ENCODE measurements at regions not wholly inside any gene's neighbourhood (a gene's known extent, or its start where the extent isn't known, plus 50 kb on each side); places are given as distances from the start of the nearest gene placed in this dataset.

DNA sequence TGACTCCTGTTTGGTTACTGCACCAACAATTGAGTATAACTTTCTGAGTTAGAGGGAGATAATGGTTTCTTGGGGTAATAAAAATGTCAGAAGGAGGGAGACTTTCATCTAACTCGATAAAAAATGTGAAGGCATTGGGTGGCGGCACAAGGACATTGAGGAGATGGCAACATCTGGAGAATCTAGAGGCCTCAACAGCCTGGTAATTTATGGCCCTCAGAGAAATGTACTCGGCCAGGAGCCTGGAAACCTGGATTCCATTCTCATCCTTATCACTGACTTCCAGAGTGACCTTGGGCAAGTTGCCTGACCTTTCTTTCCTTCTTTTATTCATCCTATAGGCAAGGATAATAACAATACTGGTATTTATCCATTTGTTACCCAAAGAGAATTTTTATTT, 173.5 kb upstream of the MEX3C start:
- H3K4me1 ChIP-seq (ENCODE audit: control insufficient read depth, insufficient read depth, low read length), result no peaks in the 10 kb centered on the region
- intact Hi-C loops (cut with DNase I), result no loop called here
- H3K9me3 ChIP-seq (ENCODE audit: control insufficient read depth, low read length), result no peaks in the 10 kb centered on the region
- no peak for ATAC-seq
- WGBS, result 57% methylated on average over 3 of the region's 3 CpGs
- H3K4me3 ChIP-seq (ENCODE audit: low read length), result no peak overlapping the region
- H3K27ac ChIP-seq (ENCODE audit: low read length), result no peak overlapping the region
- no peak for DNase-seq
- H3K27me3 ChIP-seq (ENCODE audit: control insufficient read depth, insufficient read depth), result no peaks in the 10 kb centered on the region

DNA sequence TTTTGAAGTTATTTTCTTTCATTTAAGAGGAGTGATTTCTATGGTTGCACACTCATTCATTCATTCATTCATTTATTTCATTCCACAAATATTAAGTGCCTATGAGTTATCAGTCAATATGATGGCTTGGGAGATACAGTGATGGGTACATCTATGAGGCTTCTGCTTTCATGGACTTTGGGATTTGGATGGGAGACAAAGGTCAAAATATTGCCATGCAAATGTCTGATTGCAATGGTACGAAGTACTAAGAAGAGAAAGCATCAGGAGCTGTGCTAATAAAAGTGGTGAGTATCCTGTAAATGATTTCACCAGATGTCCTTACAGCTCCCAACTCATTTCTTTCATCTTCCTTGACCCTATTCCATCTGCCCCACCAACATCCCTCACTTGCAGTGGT, 174.4 kb upstream of the MEX3C start:
- ATAC-seq (no peak), DNase-seq (no peak)
- Histone ChIP-seq H3K27me3 (ENCODE audit: control insufficient read depth, insufficient read depth) (no peaks in the 10 kb centered on the region), H3K9me3 (ENCODE audit: control insufficient read depth, low read length) (no peaks in the 10 kb centered on the region), H3K27ac (ENCODE audit: low read length) (no peak overlapping the region), H3K4me3 (ENCODE audit: low read length) (no peak overlapping the region), H3K4me1 (ENCODE audit: control insufficient read depth, insufficient read depth, low read length) (no peaks in the 10 kb centered on the region)
- 84% methylated on average over 1 of the region's 1 CpG for WGBS
- intact Hi-C loops (cut with DNase I), result no loop called here

DNA sequence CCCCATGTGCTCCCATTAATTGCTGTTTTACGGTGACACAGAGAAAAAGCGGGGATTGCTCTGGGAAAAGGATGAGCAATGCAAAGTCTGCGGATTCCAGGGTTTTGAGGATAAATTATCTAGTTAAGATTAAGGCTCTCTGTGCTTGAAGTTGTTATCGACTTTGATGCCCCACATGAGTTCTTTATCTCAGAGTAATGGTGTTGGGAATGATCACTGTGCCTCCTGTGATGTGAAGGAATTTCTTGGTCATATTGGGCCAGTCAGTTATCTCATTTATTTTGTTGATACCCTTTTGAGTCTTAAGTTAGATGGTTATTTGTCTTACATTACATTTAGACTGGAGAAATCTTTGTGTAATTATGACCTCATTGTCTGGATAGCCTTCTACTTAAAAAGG, 184.6 kb upstream of the MEX3C start:
- ATAC-seq, result no peak
- 56% methylated on average over 4 of the region's 4 CpGs for WGBS
- no peak overlapping the region for H3K4me3 ChIP-seq (ENCODE audit: low read length)
- no peaks in the 10 kb centered on the region for H3K27me3 ChIP-seq (ENCODE audit: control insufficient read depth, insufficient read depth)
- H3K27ac ChIP-seq (ENCODE audit: low read length), result no peak overlapping the region
- DNase-seq, result no peak
- H3K9me3 ChIP-seq (ENCODE audit: control insufficient read depth, low read length), result no peaks in the 10 kb centered on the region
- no peaks in the 10 kb centered on the region for H3K4me1 ChIP-seq (ENCODE audit: control insufficient read depth, insufficient read depth, low read length)
- intact Hi-C loops (cut with DNase I), result loop anchor here in 3 of 4 donors (10.0 kb wide), 2 partner anchors 267 to 277 kb away; no protein-coding TSS in a partner anchor

DNA sequence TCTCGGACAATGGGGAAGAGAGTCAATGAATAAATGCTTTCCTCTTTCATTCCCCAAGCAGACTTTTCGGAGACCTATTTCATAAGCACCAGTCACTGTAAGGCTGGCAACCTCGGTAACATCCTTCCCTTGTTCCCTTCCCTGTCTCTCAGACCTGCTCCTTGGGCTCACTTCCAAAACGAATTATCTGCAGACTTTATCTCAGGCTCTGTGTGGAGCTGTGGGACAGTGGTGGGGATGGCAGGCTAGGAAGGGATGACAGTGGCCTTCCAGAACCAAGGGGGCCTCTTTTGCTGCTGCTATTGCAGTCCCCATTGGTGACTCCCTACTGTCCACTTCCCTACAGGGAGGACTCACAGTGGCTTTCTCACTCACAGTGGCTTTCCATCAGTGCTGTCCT, 185.6 kb upstream of the MEX3C start:
- Histone ChIP-seq H3K4me3 (ENCODE audit: low read length) (no peak overlapping the region), H3K4me1 (ENCODE audit: control insufficient read depth, insufficient read depth, low read length) (no peaks in the 10 kb centered on the region), H3K27ac (ENCODE audit: low read length) (no peak overlapping the region), H3K27me3 (ENCODE audit: control insufficient read depth, insufficient read depth) (no peaks in the 10 kb centered on the region), H3K9me3 (ENCODE audit: control insufficient read depth, low read length) (no peaks in the 10 kb centered on the region)
- intact Hi-C loops (cut with DNase I), result loop anchor here in 3 of 4 donors (10.0 kb wide), 2 partner anchors 268 to 278 kb away; no protein-coding TSS in a partner anchor
- WGBS, result 63% methylated on average over 4 of the region's 4 CpGs
- no peak for DNase-seq
- no peak for ATAC-seq

DNA sequence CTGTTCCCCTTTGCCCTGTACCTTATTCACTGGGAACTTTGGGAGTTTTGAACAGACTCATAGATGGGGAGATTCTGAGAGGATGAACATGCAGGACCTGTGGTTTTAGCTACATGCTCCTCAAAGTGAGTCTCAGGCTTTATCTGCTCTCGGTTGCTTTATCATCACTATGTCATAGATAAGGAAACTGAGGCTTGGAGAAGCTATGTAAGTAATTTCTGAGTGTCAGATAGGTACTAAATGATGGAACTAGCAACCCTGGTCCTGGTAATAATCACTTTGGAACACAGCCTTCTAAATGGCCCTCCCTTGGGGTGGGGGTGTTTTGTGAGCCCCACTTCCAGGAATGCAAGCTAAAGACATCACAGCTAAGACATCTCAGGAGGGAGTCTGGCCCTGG, 186.2 kb upstream of the MEX3C start:
- DNase-seq (no peak), ATAC-seq (no peak)
- H3K27ac ChIP-seq (ENCODE audit: low read length), result no peak overlapping the region
- whole genome bisulfite sequencing, result 67% methylated on average over 1 of the region's 1 CpG
- H3K27me3 ChIP-seq (ENCODE audit: control insufficient read depth, insufficient read depth), result no peaks in the 10 kb centered on the region
- no peaks in the 10 kb centered on the region for H3K9me3 ChIP-seq (ENCODE audit: control insufficient read depth, low read length)
- H3K4me1 ChIP-seq (ENCODE audit: control insufficient read depth, insufficient read depth, low read length), result no peaks in the 10 kb centered on the region
- no peak overlapping the region for H3K4me3 ChIP-seq (ENCODE audit: low read length)
- intact Hi-C loops (cut with DNase I), result loop anchor here in 3 of 4 donors (10.0 kb wide), 2 partner anchors 269 to 279 kb away; no protein-coding TSS in a partner anchor

DNA sequence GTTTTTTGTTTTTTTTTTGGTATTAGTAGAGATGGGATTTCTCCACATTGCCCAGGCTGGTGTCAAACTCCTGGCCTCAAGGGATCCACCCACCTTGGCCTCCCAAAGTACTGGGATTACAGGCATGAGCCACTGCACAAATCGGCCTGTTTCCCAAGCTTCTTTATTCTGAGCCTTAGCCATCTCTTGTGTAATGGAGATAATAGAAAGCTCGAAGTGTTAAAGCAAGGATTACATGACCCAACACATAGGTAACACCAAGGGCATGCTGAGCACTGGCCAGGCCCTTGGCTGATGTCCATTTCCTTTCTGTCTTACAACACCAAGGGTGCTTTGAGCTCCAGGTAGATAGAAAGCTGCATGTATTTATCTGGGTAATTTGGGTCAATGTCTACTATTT, 187.8 kb upstream of the MEX3C start:
- intact Hi-C loops (cut with DNase I), result loop anchor here in 3 of 4 donors (10.0 kb wide), 2 partner anchors 270 to 280 kb away; no protein-coding TSS in a partner anchor
- no peak for ATAC-seq
- no peak for DNase-seq
- Histone ChIP-seq H3K27me3 (ENCODE audit: control insufficient read depth, insufficient read depth) (no peaks in the 10 kb centered on the region), H3K4me3 (ENCODE audit: low read length) (no peak overlapping the region), H3K27ac (ENCODE audit: low read length) (no peak overlapping the region), H3K4me1 (ENCODE audit: control insufficient read depth, insufficient read depth, low read length) (no peaks in the 10 kb centered on the region), H3K9me3 (ENCODE audit: control insufficient read depth, low read length) (no peaks in the 10 kb centered on the region)
- 81% methylated on average over 2 of the region's 2 CpGs for WGBS

DNA sequence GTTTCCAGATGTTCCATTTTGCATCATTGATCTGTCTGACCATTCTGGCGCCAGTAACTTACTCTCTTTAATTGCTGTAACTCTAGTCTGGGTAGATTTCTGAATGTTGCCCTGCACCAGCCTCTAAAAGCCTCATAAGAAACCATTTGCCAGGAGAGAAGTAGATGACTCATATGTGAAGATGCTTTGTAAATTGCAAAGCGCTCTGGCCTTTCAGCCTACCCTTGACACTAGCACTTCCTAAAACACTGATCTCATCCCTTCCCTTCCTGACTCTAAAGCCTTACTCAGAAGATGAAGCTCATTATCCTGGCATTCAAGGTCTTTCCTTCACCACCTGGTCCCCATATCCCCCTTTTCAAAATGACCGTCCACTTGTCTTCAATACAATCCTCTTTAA, 193.2 kb upstream of the MEX3C start:
- DNase-seq (no peak), ATAC-seq (no peak)
- Histone ChIP-seq H3K9me3 (ENCODE audit: control insufficient read depth, low read length) (no peaks in the 10 kb centered on the region), H3K27me3 (ENCODE audit: control insufficient read depth, insufficient read depth) (no peaks in the 10 kb centered on the region), H3K4me1 (ENCODE audit: control insufficient read depth, insufficient read depth, low read length) (no peaks in the 10 kb centered on the region), H3K27ac (ENCODE audit: low read length) (no peak overlapping the region), H3K4me3 (ENCODE audit: low read length) (no peak overlapping the region)
- intact Hi-C loops (cut with DNase I), result no loop called here
- WGBS, result 75% methylated on average over 3 of the region's 3 CpGs

DNA sequence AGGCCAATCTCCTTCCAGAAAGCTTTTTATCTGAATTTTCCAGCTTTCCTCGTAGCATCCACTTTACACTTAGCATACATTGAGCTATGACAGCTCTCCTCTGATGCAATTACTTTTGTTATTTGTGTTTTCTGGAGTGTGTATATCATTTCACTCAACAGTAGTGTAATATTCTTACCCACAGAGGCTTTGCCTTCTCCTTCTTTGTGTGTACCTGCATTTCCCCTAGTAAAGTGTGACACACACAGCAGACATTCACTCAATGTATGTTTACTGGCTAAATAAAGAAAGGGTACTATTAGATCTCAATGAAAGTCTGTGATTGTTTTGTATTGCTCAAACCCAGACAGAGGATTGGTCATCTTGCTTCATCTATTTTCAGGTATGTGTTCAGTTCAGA, 193.7 kb upstream of the MEX3C start:
- DNase-seq (no peak), ATAC-seq (no peak)
- WGBS, result 49% methylated on average over 1 of the region's 1 CpG
- Histone ChIP-seq H3K27me3 (ENCODE audit: control insufficient read depth, insufficient read depth) (no peaks in the 10 kb centered on the region), H3K9me3 (ENCODE audit: control insufficient read depth, low read length) (no peaks in the 10 kb centered on the region), H3K27ac (ENCODE audit: low read length) (no peak overlapping the region), H3K4me3 (ENCODE audit: low read length) (no peak overlapping the region), H3K4me1 (ENCODE audit: control insufficient read depth, insufficient read depth, low read length) (no peaks in the 10 kb centered on the region)
- intact Hi-C loops (cut with DNase I), result no loop called here

DNA sequence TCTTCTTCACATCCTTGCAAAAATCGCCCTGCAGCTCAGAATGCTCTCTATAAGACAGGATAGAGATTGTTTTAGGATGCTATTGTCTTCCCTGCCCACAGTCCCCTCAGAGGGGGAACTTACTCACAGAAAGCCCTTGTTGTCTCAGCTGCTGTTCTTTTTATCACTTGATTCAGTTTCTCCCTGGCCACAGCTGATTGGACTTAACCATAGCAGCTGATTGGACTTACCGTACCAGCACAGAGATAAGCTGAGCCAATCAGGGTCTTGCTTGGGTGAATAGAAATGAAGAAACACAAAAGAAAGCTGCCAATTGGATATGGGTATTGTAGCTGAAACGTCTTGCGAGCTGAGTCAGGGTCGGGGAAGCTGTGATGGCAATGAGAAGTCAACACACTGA, 194.2 kb upstream of the MEX3C start:
- Histone ChIP-seq H3K9me3 (ENCODE audit: control insufficient read depth, low read length) (no peaks in the 10 kb centered on the region), H3K4me3 (ENCODE audit: low read length) (no peak overlapping the region), H3K27me3 (ENCODE audit: control insufficient read depth, insufficient read depth) (no peaks in the 10 kb centered on the region), H3K27ac (ENCODE audit: low read length) (no peak overlapping the region), H3K4me1 (ENCODE audit: control insufficient read depth, insufficient read depth, low read length) (no peaks in the 10 kb centered on the region)
- no peak for DNase-seq
- 77% methylated on average over 5 of the region's 5 CpGs for WGBS
- no peak for ATAC-seq
- intact Hi-C loops (cut with DNase I), result no loop called here

DNA sequence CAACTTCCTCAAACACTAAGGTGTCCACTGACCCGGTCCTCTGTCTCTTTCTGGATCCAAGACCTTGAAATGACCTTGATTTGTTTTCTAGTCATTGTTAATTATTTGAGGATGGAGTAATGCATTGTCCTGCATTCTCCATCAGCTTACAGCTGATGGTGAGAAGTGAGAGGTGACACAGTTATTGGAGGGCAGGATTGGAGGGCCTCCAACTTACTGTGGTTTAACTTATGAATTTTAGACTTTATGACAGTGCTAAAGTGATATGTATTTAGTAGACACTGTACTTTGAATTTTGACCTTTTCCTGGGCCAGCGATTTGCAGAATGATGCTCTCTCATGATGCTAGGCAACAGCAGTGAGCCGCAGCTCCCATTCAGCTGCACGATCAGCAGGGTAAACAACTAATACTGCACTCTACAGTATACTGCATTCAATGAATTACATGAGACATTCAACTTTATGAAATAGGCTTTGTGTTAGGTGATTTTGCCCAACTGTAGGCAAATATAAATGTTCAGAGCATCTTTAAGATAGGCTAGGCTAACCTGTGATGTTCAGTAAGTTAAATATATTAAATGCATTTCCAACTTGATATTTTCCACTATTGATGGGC, 200.0 kb upstream of the MEX3C start:
- WGBS, result 81% methylated on average over 4 of the region's 4 CpGs
- H3K4me1 ChIP-seq (ENCODE audit: control insufficient read depth, insufficient read depth, low read length), result no peaks in the 10 kb centered on the region
- DNase-seq (no peak), ATAC-seq (no peak)
- intact Hi-C loops (cut with DNase I), result no loop called here
- no peaks in the 10 kb centered on the region for H3K9me3 ChIP-seq (ENCODE audit: control insufficient read depth, low read length)
- H3K27me3 ChIP-seq (ENCODE audit: control insufficient read depth, insufficient read depth), result no peaks in the 10 kb centered on the region
- H3K4me3 ChIP-seq (ENCODE audit: low read length), result no peak overlapping the region
- H3K27ac ChIP-seq (ENCODE audit: low read length), result no peak overlapping the region

DNA sequence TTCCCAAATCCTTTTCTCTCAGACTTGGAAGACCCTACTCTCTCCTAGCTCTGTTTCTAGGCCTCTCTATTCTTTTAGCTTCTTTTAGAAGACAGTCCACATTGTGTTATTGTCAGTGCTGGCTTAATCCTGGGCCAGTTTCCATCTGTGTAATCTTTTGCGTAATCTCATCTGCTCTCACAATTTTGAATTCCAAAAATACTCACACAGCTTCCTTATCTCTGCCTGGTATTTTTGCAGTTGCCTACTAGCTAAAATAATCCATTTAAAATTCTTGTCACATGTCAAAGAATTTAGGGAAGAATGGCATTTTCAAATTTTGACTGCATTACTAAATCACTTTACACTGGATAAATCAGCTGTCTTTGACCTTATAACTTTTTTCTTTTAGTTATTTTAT, 200.6 kb upstream of the MEX3C start:
- no peak overlapping the region for H3K27ac ChIP-seq (ENCODE audit: low read length)
- no peaks in the 10 kb centered on the region for H3K27me3 ChIP-seq (ENCODE audit: control insufficient read depth, insufficient read depth)
- ATAC-seq, result no peak
- no peak for DNase-seq
- intact Hi-C loops (cut with DNase I), result no loop called here
- 38% methylated on average over 1 of the region's 1 CpG for WGBS
- H3K4me3 ChIP-seq (ENCODE audit: low read length), result no peak overlapping the region
- H3K9me3 ChIP-seq (ENCODE audit: control insufficient read depth, low read length), result no peaks in the 10 kb centered on the region
- no peaks in the 10 kb centered on the region for H3K4me1 ChIP-seq (ENCODE audit: control insufficient read depth, insufficient read depth, low read length)
